ENCODE measurements at regions not wholly inside any gene's neighbourhood (a gene's known extent, or its start where the extent isn't known, plus 50 kb on each side); places are given as distances from the start of the nearest gene placed in this dataset.

GRCh38 chr15:46897266-46897665 is 820.0 kb upstream of the SEMA6D start:
- no peak overlapping the region for H3K27ac ChIP-seq (ENCODE audit: low read length)
- H3K27me3 ChIP-seq (ENCODE audit: insufficient read depth, low read length) = no peaks in the 10 kb centered on the region

GRCh38 chr15:46901001-46901400 is 816.3 kb upstream of the SEMA6D start:
- H3K36me3 ChIP-seq (ENCODE audit: insufficient read depth, low read depth, low read length) = no peaks in the 10 kb centered on the region
- no peaks in the 10 kb centered on the region for H3K9me3 ChIP-seq (ENCODE audit: insufficient read depth, low read depth, low read length)
- no peak overlapping the region for H3K4me3 ChIP-seq (ENCODE audit: low read length)
- no peak overlapping the region for H3K9ac ChIP-seq (ENCODE audit: low read depth, low read length)
- H3K27ac ChIP-seq (ENCODE audit: low read length) = no peak overlapping the region
- H3K4me1 ChIP-seq (ENCODE audit: insufficient read depth, low read length) = no peaks in the 10 kb centered on the region
- no peaks in the 10 kb centered on the region for H3K27me3 ChIP-seq (ENCODE audit: insufficient read depth, low read length)

More at GRCh38 chr15:46897266-46897665, 820.0 kb upstream of the SEMA6D start:
- no peak overlapping the region for H3K4me3 ChIP-seq (ENCODE audit: low read length)
- no peaks in the 10 kb centered on the region for H3K36me3 ChIP-seq (ENCODE audit: insufficient read depth, low read depth, low read length)
- H3K4me1 ChIP-seq (ENCODE audit: insufficient read depth, low read length) = no peaks in the 10 kb centered on the region
- no peak overlapping the region for H3K9ac ChIP-seq (ENCODE audit: low read depth, low read length)
- H3K9me3 ChIP-seq (ENCODE audit: insufficient read depth, low read depth, low read length) = no peaks in the 10 kb centered on the region

GRCh38 chr15:46917721-46918252 is 799.5 kb upstream of the SEMA6D start:
- Histone ChIP-seq H3K4me1 (ENCODE audit: insufficient read depth, low read length) (no peaks in the 10 kb centered on the region), H3K9me3 (ENCODE audit: insufficient read depth, low read depth, low read length) (no peaks in the 10 kb centered on the region), H3K9ac (ENCODE audit: low read depth, low read length) (no peak overlapping the region), H3K4me3 (ENCODE audit: low read length) (no peak overlapping the region), H3K27ac (ENCODE audit: low read length) (no peak overlapping the region), H3K36me3 (ENCODE audit: insufficient read depth, low read depth, low read length) (no peaks in the 10 kb centered on the region), H3K27me3 (ENCODE audit: insufficient read depth, low read length) (no peaks in the 10 kb centered on the region)

- Histone ChIP-seq H3K9me3 (ENCODE audit: insufficient read depth, low read depth, low read length) (no peaks in the 10 kb centered on the region), H3K27me3 (ENCODE audit: insufficient read depth, low read length) (no peaks in the 10 kb centered on the region), H3K27ac (ENCODE audit: low read length) (no peak overlapping the region), H3K4me1 (ENCODE audit: insufficient read depth, low read length) (no peaks in the 10 kb centered on the region), H3K4me3 (ENCODE audit: low read length) (no peak overlapping the region), H3K9ac (ENCODE audit: low read depth, low read length) (no peak overlapping the region), H3K36me3 (ENCODE audit: insufficient read depth, low read depth, low read length) (no peaks in the 10 kb centered on the region)
These were observed 798.7 kb upstream of the SEMA6D start for GRCh38 chr15:46918462-46919140.

GRCh38 chr15:46921891-46922290 is 795.4 kb upstream of the SEMA6D start:
- Histone ChIP-seq H3K27ac (ENCODE audit: low read length) (no peak overlapping the region), H3K27me3 (ENCODE audit: insufficient read depth, low read length) (no peaks in the 10 kb centered on the region), H3K9ac (ENCODE audit: low read depth, low read length) (no peak overlapping the region), H3K36me3 (ENCODE audit: insufficient read depth, low read depth, low read length) (no peaks in the 10 kb centered on the region), H3K4me1 (ENCODE audit: insufficient read depth, low read length) (no peaks in the 10 kb centered on the region), H3K4me3 (ENCODE audit: low read length) (no peak overlapping the region), H3K9me3 (ENCODE audit: insufficient read depth, low read depth, low read length) (no peaks in the 10 kb centered on the region)

- Histone ChIP-seq H3K4me1 (ENCODE audit: insufficient read depth, low read length) (no peaks in the 10 kb centered on the region), H3K27me3 (ENCODE audit: insufficient read depth, low read length) (no peaks in the 10 kb centered on the region), H3K36me3 (ENCODE audit: insufficient read depth, low read depth, low read length) (no peaks in the 10 kb centered on the region), H3K4me3 (ENCODE audit: low read length) (no peak overlapping the region), H3K9ac (ENCODE audit: low read depth, low read length) (no peak overlapping the region), H3K9me3 (ENCODE audit: insufficient read depth, low read depth, low read length) (no peaks in the 10 kb centered on the region), H3K27ac (ENCODE audit: low read length) (no peak overlapping the region)
These were observed 786.9 kb upstream of the SEMA6D start for GRCh38 chr15:46930426-46930825.

- Histone ChIP-seq H3K4me1 (ENCODE audit: insufficient read depth, low read length) (no peaks in the 10 kb centered on the region), H3K36me3 (ENCODE audit: insufficient read depth, low read depth, low read length) (no peaks in the 10 kb centered on the region), H3K27me3 (ENCODE audit: insufficient read depth, low read length) (no peaks in the 10 kb centered on the region), H3K9me3 (ENCODE audit: insufficient read depth, low read depth, low read length) (no peaks in the 10 kb centered on the region), H3K9ac (ENCODE audit: low read depth, low read length) (no peak overlapping the region), H3K4me3 (ENCODE audit: low read length) (no peak overlapping the region), H3K27ac (ENCODE audit: low read length) (no peak overlapping the region)
These were observed 784.0 kb upstream of the SEMA6D start for GRCh38 chr15:46933332-46933731.

- Histone ChIP-seq H3K4me3 (ENCODE audit: low read length) (no peak overlapping the region), H3K36me3 (ENCODE audit: insufficient read depth, low read depth, low read length) (no peaks in the 10 kb centered on the region), H3K9ac (ENCODE audit: low read depth, low read length) (no peak overlapping the region), H3K27ac (ENCODE audit: low read length) (no peak overlapping the region), H3K4me1 (ENCODE audit: insufficient read depth, low read length) (no peaks in the 10 kb centered on the region), H3K27me3 (ENCODE audit: insufficient read depth, low read length) (no peaks in the 10 kb centered on the region), H3K9me3 (ENCODE audit: insufficient read depth, low read depth, low read length) (no peaks in the 10 kb centered on the region)
These were observed 782.5 kb upstream of the SEMA6D start for GRCh38 chr15:46934851-46935250.

- no peak overlapping the region for H3K27ac ChIP-seq (ENCODE audit: low read length)
- no peaks in the 10 kb centered on the region for H3K27me3 ChIP-seq (ENCODE audit: insufficient read depth, low read length)
- no peaks in the 10 kb centered on the region for H3K4me1 ChIP-seq (ENCODE audit: insufficient read depth, low read length)
- H3K36me3 ChIP-seq (ENCODE audit: insufficient read depth, low read depth, low read length) = no peaks in the 10 kb centered on the region
- no peak overlapping the region for H3K9ac ChIP-seq (ENCODE audit: low read depth, low read length)
- no peaks in the 10 kb centered on the region for H3K9me3 ChIP-seq (ENCODE audit: insufficient read depth, low read depth, low read length)
- no peak overlapping the region for H3K4me3 ChIP-seq (ENCODE audit: low read length)
These were observed 779.1 kb upstream of the SEMA6D start for GRCh38 chr15:46938169-46938568.

GRCh38 chr15:46941241-46941640 is 776.1 kb upstream of the SEMA6D start:
- H3K27me3 ChIP-seq (ENCODE audit: insufficient read depth, low read length) = no peaks in the 10 kb centered on the region

GRCh38 chr15:46946953-46947352 is 770.4 kb upstream of the SEMA6D start:
- no peaks in the 10 kb centered on the region for H3K4me1 ChIP-seq (ENCODE audit: insufficient read depth, low read length)
- no peak overlapping the region for H3K9ac ChIP-seq (ENCODE audit: low read depth, low read length)
- H3K9me3 ChIP-seq (ENCODE audit: insufficient read depth, low read depth, low read length) = no peaks in the 10 kb centered on the region
- no peak overlapping the region for H3K27ac ChIP-seq (ENCODE audit: low read length)
- H3K4me3 ChIP-seq (ENCODE audit: low read length) = no peak overlapping the region
- no peaks in the 10 kb centered on the region for H3K27me3 ChIP-seq (ENCODE audit: insufficient read depth, low read length)
- no peaks in the 10 kb centered on the region for H3K36me3 ChIP-seq (ENCODE audit: insufficient read depth, low read depth, low read length)

More at GRCh38 chr15:46941241-46941640, 776.1 kb upstream of the SEMA6D start:
- Histone ChIP-seq H3K36me3 (ENCODE audit: insufficient read depth, low read depth, low read length) (no peaks in the 10 kb centered on the region), H3K27ac (ENCODE audit: low read length) (no peak overlapping the region), H3K9ac (ENCODE audit: low read depth, low read length) (no peak overlapping the region), H3K4me3 (ENCODE audit: low read length) (no peak overlapping the region), H3K4me1 (ENCODE audit: insufficient read depth, low read length) (no peaks in the 10 kb centered on the region), H3K9me3 (ENCODE audit: insufficient read depth, low read depth, low read length) (no peaks in the 10 kb centered on the region)

- H3K4me3 ChIP-seq (ENCODE audit: low read length) = no peak overlapping the region
- no peaks in the 10 kb centered on the region for H3K4me1 ChIP-seq (ENCODE audit: insufficient read depth, low read length)
- H3K9me3 ChIP-seq (ENCODE audit: insufficient read depth, low read depth, low read length) = no peaks in the 10 kb centered on the region
- H3K27ac ChIP-seq (ENCODE audit: low read length) = no peak overlapping the region
- no peaks in the 10 kb centered on the region for H3K27me3 ChIP-seq (ENCODE audit: insufficient read depth, low read length)
- H3K9ac ChIP-seq (ENCODE audit: low read depth, low read length) = no peak overlapping the region
- no peaks in the 10 kb centered on the region for H3K36me3 ChIP-seq (ENCODE audit: insufficient read depth, low read depth, low read length)
These were observed 761.7 kb upstream of the SEMA6D start for GRCh38 chr15:46955576-46955975.

Measured in iPS-20b (cell line).